Glutamatergic neuron (in vitro differentiated cells): ENCODE measurements at regions not wholly inside any gene's neighbourhood (a gene's known extent, or its start where the extent isn't known, plus 50 kb on each side); places are given as distances from the start of the nearest gene placed in this dataset.

Experiments used
- DNase-seq: peaks from one replicate; pipeline ENCODE4 v3.0.0; 2022
- H3K27ac Mint-ChIP-seq: one replicate; pipeline ENCODE4 v1.8.0; 2020; ENCODE audit warnings: mild to moderate bottlenecking, mixed read lengths, inconsistent platforms; ENCODE audit not compliant: unreplicated experiment
- H3K27me3 Mint-ChIP-seq: one replicate; pipeline ENCODE4 v1.8.0; 2020; ENCODE audit warnings: mild to moderate bottlenecking, moderate library complexity, mixed read lengths, inconsistent platforms; ENCODE audit not compliant: unreplicated experiment
- H3K36me3 Mint-ChIP-seq: one replicate; pipeline ENCODE4 v1.8.0; 2020; ENCODE audit warnings: mild to moderate bottlenecking, mixed read lengths, inconsistent platforms; ENCODE audit not compliant: unreplicated experiment
- H3K4me1 Mint-ChIP-seq: one replicate; pipeline ENCODE4 v1.8.0; 2020; ENCODE audit warnings: mild to moderate bottlenecking, low read depth, mixed read lengths, inconsistent platforms; ENCODE audit not compliant: unreplicated experiment
- H3K4me3 Mint-ChIP-seq: one replicate; pipeline ENCODE4 v1.8.0; 2020; ENCODE audit warnings: mild to moderate bottlenecking, mixed read lengths, inconsistent platforms; ENCODE audit not compliant: unreplicated experiment
- H3K9me3 Mint-ChIP-seq: one replicate; pipeline ENCODE4 v1.8.0; 2020; ENCODE audit warnings: mild to moderate bottlenecking, moderate library complexity, mixed read lengths, inconsistent platforms; ENCODE audit not compliant: unreplicated experiment
- TF ChIP-seq, protein P1 (sequence below): fragments of 200-600 bp; sonication (generic); IDR thresholded peaks from one replicate; pipeline ENCODE4 v1.5.0; 2021; ENCODE audit not compliant: partially characterized antibody, unreplicated experiment

DNA sequence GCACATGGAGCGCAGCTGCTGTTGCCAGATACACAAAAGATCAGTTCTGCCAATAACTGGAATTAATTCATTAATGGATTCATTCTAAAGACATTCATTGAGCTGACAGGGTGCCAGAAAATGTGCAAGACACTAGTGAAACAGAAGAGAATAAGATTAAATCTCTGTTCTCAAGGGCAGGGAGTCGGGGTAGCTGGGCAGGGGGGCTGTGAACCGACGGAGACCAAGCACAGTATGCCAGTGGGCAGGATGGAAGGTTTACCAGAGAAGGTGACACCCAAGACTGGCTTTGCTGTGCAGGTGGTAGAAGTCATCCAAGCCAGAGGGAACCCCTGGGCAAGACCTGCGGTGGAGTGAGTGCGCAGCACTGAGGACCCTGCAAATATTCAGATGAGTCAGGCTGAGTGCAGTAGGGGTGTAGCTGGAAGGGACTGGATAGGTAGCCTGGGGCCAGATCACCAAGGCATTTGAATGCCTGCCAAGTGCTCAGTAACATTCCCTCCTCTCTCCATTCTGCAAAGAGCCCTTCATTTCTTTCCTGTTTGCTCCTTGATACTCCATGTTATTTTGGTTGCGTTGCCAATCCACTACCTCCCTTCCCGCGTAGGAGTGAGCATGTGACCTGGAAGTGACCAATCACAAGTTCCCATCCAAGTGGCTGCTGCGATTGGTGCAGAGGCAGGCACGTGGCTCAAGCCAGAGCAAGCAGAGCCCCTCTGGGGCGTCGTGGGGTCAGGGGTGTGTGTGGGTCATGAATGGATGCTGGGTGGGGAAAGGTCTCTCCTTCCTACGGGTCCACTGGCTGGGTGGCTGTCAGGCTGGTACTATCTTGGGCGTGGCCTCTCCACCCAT, 413.1 kb downstream of the PTPRU start:
- TF ChIP-seq, protein P1, sequence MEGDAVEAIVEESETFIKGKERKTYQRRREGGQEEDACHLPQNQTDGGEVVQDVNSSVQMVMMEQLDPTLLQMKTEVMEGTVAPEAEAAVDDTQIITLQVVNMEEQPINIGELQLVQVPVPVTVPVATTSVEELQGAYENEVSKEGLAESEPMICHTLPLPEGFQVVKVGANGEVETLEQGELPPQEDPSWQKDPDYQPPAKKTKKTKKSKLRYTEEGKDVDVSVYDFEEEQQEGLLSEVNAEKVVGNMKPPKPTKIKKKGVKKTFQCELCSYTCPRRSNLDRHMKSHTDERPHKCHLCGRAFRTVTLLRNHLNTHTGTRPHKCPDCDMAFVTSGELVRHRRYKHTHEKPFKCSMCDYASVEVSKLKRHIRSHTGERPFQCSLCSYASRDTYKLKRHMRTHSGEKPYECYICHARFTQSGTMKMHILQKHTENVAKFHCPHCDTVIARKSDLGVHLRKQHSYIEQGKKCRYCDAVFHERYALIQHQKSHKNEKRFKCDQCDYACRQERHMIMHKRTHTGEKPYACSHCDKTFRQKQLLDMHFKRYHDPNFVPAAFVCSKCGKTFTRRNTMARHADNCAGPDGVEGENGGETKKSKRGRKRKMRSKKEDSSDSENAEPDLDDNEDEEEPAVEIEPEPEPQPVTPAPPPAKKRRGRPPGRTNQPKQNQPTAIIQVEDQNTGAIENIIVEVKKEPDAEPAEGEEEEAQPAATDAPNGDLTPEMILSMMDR: no peak
- Mint-ChIP-seq H3K36me3 (no peaks in the 10 kb centered on the region), H3K27ac (no peak overlapping the region), H3K27me3 (peaks cover 3% of the 10 kb centered on the region), H3K9me3 (no peaks in the 10 kb centered on the region), H3K4me1 (no peaks in the 10 kb centered on the region), H3K4me3 (no peak overlapping the region)
- no peak for DNase-seq

DNA sequence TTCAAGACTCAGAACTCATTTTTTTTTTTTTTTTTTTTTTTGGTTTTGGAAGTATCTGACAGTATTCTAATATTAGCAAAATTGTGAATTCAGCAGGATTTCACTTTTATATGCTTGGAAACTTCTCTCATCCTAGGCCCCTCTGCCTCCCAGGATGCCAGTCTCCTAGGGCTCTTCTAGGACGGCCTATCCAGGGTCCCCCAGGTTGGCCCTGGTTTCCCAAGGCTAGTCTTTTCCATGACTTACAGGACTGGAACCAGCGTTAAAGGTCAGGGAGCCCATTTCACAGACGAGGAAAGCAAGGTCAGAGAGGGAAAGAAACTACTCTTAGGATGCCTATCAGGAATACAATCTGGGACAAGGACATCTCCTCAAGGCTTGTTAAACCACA, 412.5 kb downstream of the PTPRU start:
- no peaks in the 10 kb centered on the region for H3K36me3 Mint-ChIP-seq
- no peak overlapping the region for H3K4me3 Mint-ChIP-seq
- DNase-seq: no peak
- no peak overlapping the region for H3K27ac Mint-ChIP-seq
- TF ChIP-seq, protein P1: no peak
- H3K27me3 Mint-ChIP-seq: peaks cover 3% of the 10 kb centered on the region
- H3K4me1 Mint-ChIP-seq: no peaks in the 10 kb centered on the region
- no peaks in the 10 kb centered on the region for H3K9me3 Mint-ChIP-seq

DNA sequence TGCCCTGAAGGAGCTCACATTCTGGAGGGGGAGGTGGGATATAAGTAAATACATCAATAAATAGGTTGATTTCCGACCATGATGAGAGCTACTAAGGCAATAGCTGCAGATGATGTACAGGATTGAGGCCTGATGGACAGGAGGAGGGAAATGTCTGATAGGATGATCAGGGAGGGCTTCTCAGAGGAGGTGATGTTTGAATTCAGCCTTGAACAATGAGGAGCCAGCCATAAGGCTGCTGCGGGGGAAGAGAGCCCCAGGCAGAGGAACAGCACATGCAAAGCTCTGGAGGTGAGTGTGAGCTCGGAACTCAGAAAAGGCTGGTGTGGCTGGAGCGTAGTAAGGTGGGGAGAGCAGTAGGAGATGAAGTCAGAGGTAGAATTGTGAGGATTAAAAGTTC, 411.7 kb downstream of the PTPRU start:
- TF ChIP-seq, protein P1: no peak
- Mint-ChIP-seq H3K27ac (no peak overlapping the region), H3K27me3 (no peaks in the 10 kb centered on the region)

DNA sequence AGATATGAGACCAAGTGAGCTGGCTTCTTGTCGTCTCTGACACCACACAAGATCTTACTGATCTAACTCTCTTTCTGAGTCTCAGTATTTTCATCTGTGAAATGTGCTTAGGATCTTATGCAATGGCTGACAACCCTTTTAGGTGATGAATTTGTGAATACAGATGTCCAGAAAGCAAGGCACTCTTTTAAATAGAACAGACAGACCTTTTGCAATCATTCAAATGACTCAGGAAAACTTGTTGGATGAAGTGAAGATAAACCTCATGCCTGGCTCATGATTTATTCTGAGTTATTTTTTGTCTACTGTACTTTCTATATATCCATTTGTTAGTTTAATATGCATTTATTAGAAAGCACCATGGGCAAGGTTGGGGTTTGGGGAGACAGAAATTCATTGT, 411.3 kb downstream of the PTPRU start:
- Mint-ChIP-seq H3K36me3 (no peaks in the 10 kb centered on the region), H3K4me3 (no peak overlapping the region), H3K27me3 (no peaks in the 10 kb centered on the region), H3K27ac (no peak overlapping the region), H3K4me1 (no peaks in the 10 kb centered on the region), H3K9me3 (no peaks in the 10 kb centered on the region)
- no peak for DNase-seq
- TF ChIP-seq, protein P1: no peak

More for the DNA sequence above, 411.7 kb downstream of the PTPRU start:
- Mint-ChIP-seq H3K36me3 (no peaks in the 10 kb centered on the region), H3K9me3 (no peaks in the 10 kb centered on the region), H3K4me1 (no peaks in the 10 kb centered on the region), H3K4me3 (no peak overlapping the region)
- DNase-seq: no peak

DNA sequence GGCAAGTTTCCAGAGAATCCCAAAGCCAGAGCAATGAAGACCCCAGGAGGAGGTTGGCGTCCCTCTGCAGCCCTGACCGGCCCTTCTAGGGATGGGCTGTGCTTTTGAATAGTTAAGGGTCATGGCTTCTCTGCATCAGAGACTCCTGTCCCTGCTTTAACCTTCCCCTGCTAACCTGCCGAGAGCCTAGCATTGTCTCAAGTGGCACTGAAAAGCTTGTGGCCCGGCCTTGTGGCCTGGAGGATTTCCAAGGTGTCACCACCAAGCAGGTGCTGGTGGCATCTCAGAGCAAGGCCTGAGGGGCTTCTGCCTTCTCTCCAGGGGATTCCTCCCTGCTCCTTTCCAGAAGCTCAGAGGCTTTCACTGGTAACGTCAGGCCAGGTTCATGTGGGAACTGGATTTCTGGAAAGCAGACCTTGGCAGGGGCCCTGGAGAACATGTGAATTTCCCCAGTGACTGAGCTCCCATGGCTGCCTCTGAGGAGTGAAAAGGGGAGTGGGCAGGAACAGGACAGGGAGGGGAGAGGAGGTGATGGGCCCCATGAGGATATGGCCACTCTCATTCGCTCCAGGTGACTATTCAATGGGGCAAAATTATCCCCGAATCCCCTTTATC, 409.9 kb downstream of the PTPRU start:
- H3K4me3 Mint-ChIP-seq: no peak overlapping the region
- TF ChIP-seq, protein P1: no peak

More for the DNA sequence above, 409.9 kb downstream of the PTPRU start:
- H3K27me3 Mint-ChIP-seq: no peaks in the 10 kb centered on the region
- no peaks in the 10 kb centered on the region for H3K36me3 Mint-ChIP-seq
- no peak for DNase-seq
- H3K27ac Mint-ChIP-seq: no peak overlapping the region
- no peaks in the 10 kb centered on the region for H3K9me3 Mint-ChIP-seq
- H3K4me1 Mint-ChIP-seq: no peaks in the 10 kb centered on the region
